HL-60/S4 treated with retinoic acid at 250 ng/mL for 4 days and 3 days (cell line): ENCODE measurements at regions not wholly inside any gene's neighbourhood (a gene's known extent, or its start where the extent isn't known, plus 50 kb on each side); places are given as distances from the start of the nearest gene placed in this dataset.

Experiments
- in situ Hi-C: fragments of 300-500 bp; cut with MboI; formaldehyde crosslinking; loops from 2 replicates; pipeline ENCODE4 v1.7.0; 2022; ENCODE audit warnings: low sequenced_read_pairs

DNA sequence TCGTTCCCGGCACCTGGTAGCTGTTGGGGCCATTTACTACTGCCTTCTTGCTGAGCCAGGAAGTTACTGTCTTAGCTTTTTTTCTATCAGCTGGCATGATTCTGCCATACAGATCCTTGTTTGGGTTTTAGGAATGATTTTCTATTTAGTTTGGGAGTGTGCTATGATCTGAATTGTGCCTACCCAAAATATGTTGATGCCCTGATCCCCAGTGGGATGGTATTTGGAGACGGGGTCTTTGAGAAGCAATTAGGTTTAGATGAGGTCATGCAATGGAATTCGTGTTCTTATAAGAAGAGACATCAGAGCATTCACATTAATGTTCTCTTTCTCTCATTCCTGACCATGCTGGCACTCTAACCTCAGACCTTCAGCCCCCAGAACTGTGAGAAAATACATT, 59.4 kb upstream of the HS3ST2 start:
- in situ Hi-C loops: no loop called here

DNA sequence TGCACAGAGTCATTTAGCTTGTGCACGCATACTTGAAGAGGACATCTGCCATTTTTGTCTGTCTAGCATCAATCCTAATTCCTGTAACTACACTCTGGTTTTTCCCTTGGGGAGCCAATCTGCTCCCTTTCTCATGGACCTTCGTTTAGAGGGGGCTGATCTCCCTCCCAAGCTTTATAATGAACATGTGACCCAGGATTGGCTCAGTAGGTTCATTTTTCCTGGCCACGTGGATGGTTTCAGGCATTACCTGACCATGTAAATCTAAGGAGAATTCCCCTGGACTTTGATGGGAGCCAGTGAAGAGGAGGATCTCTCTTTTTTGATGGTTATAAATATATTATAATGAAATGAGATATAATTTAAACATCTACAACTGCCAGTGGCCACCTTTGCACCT, 56.8 kb upstream of the HS3ST2 start:
- in situ Hi-C loops: no loop called here

GRCh38 chr16:22762486-22762885, 51.5 kb upstream of the HS3ST2 start:
- in situ Hi-C loops: no loop called here

- in situ Hi-C loops: no loop called here
Observed at GRCh38 chr16:22763437-22764080, 50.4 kb upstream of the HS3ST2 start.
